Fibroblast of lung (primary cell): ENCODE measurements at regions not wholly inside any gene's neighbourhood (a gene's known extent, or its start where the extent isn't known, plus 50 kb on each side); places are given as distances from the start of the nearest gene placed in this dataset.

Source experiments
- CTCF ChIP-seq, 2 donors: IDR thresholded peaks in 1 of 2; conservative IDR thresholded peaks in 1 of 2; 1 replicate in 1 of 2; 2 replicates in 1 of 2; pipeline ENCODE4 v1.5.1; 2011 to 2012; ENCODE audit warnings: low read length in 2 of 2, control low read depth in 1 of 2, inconsistent platforms in 1 of 2, low read depth in 1 of 2, mild to moderate bottlenecking in 1 of 2
- EZH2 ChIP-seq: IDR thresholded peaks from 2 replicates; pipeline ENCODE4 v1.5.1; 2012; ENCODE audit warnings: low read length, control low read depth, mild to moderate bottlenecking; ENCODE audit errors: missing control alignments

- TF ChIP-seq CTCF (conservative IDR thresholded peaks at IDR 0.05 in 1 of 2, IDR thresholded peaks at IDR 0.05 in 1 of 2; ENCODE audit: low read depth in 1 of 2, low read length in 2 of 2) (no peak), EZH2 (no peak)
Measured at GRCh38 chr5:57408714-57409113, 73.9 kb downstream of the ACTBL2 start.
